ENCODE measurements at regions not wholly inside any gene's neighbourhood (a gene's known extent, or its start where the extent isn't known, plus 50 kb on each side); places are given as distances from the start of the nearest gene placed in this dataset.

DNA sequence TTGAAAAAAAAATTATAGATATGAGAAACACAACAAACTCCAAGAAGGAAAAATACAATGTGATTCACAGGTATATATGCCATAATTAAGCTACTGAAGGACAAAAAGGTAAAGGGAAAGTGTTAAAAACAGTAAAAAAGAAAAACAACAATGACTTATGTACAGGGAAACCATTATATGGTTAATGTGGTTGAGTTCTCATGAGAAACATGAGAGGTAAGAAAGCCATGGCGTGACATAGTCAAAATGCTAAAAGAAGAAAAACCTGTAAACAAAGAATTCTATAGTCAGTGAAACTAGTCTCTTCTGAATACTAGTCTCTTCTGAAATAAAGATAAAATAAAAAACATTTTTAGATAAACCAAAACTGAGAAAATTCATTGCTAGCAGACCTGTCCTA lies 109.1 kb downstream of the NEDD1 start:
- H3K4me3 ChIP-seq (replicated peaks in 1 of 3; ENCODE audit: insufficient read depth in 1 of 3, low read depth in 1 of 3, low read length in 3 of 3) = no peak overlapping the region
- no peaks in the 10 kb centered on the region for H3K36me3 ChIP-seq (ENCODE audit: control insufficient read depth in 2 of 2, extremely low read depth in 1 of 2, insufficient read depth in 2 of 2, low read length in 2 of 2)
- DNase-seq (ENCODE audit: low read depth, low spot score) (no peak), FAIRE-seq (no peak)
- ChIA-PET POLR2A (no interaction called here), CTCF (no interaction called here)
- H3K4me2 ChIP-seq (ENCODE audit: insufficient read depth, low read length) = no peak overlapping the region
- TF ChIP-seq CTCF (IDR thresholded peaks at IDR 0.05; ENCODE audit: extremely low read depth in 1 of 2, insufficient read depth in 1 of 2, low read depth in 1 of 2, low read length in 2 of 2) = no peak
- no peak for TF ChIP-seq GATA2 (IDR thresholded peaks at IDR 0.05; ENCODE audit: insufficient read depth, insufficient read length, low read depth, low read length)
- no peak for TF ChIP-seq MYC (IDR thresholded peaks at IDR 0.05; ENCODE audit: low read depth, low read length)
- TF ChIP-seq POLR2AphosphoS5 (IDR thresholded peaks at IDR 0.05; ENCODE audit: insufficient read depth, low read depth, low read length) = no peak
- TF ChIP-seq FOS (IDR thresholded peaks at IDR 0.05; ENCODE audit: borderline replicate concordance, insufficient read depth, low read length) = no peak
- no peak for TF ChIP-seq JUN (IDR thresholded peaks at IDR 0.05; ENCODE audit: borderline replicate concordance, insufficient read depth, insufficient read length, low read depth)
- TF ChIP-seq POLR2A (IDR thresholded peaks at IDR 0.05; ENCODE audit: low read depth, low read length) = no peak
- no peak for TF ChIP-seq EZH2 (IDR thresholded peaks at IDR 0.05; ENCODE audit: borderline replicate concordance, low read depth, low read length, severe bottlenecking)
- TF ChIP-seq, protein P1, sequence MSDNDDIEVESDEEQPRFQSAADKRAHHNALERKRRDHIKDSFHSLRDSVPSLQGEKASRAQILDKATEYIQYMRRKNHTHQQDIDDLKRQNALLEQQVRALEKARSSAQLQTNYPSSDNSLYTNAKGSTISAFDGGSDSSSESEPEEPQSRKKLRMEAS (IDR thresholded peaks at IDR 0.05; ENCODE audit: insufficient read depth, insufficient read length) = no peak
- no TSS peak for BruUV-seq (replicated peaks)
- H3K9me1 ChIP-seq (replicated peaks; ENCODE audit: control insufficient read depth, extremely low read depth, insufficient read depth, low read length) = no peaks in the 10 kb centered on the region
- H2AFZ ChIP-seq (ENCODE audit: low read depth, low read length) = no peak overlapping the region
- H3K4me1 ChIP-seq (ENCODE audit: control insufficient read depth, extremely low read depth, insufficient read depth, low read length) = no peaks in the 10 kb centered on the region
- no peaks in the 10 kb centered on the region for H3K79me2 ChIP-seq (ENCODE audit: control insufficient read depth, insufficient read depth, low read length)
- dilution Hi-C loops (cut with MboI; ENCODE audit: extremely low pct_ligation_motif_present, low sequenced_read_pairs) = no loop called here
- H3K9ac ChIP-seq (replicated peaks; ENCODE audit: extremely low read depth, insufficient read depth, low read length) = no peak overlapping the region
- no peaks in the 10 kb centered on the region for H3K9me3 ChIP-seq (replicated peaks; ENCODE audit: control insufficient read depth, insufficient read depth, low read length)
- no peaks in the 10 kb centered on the region for H4K20me1 ChIP-seq (replicated peaks; ENCODE audit: control insufficient read depth, extremely low read depth, insufficient read depth, low read length)
- no peaks in the 10 kb centered on the region for H3K27me3 ChIP-seq (ENCODE audit: control insufficient read depth in 2 of 2, insufficient read depth in 2 of 2, low read length in 2 of 2)
- H3K27ac ChIP-seq (ENCODE audit: insufficient read depth, low read depth, low read length) = no peak overlapping the region
- intact Hi-C loops (cut with micrococcal nuclease) = no loop called here
